WTC11 (cell line): ENCODE measurements at regions not wholly inside any gene's neighbourhood (a gene's known extent, or its start where the extent isn't known, plus 50 kb on each side); places are given as distances from the start of the nearest gene placed in this dataset.

Experiments used
- ETV6 ChIP-seq: sonication (generic); formaldehyde crosslinking; IDR thresholded peaks from 2 replicates; pipeline ENCODE4 v1.8.1; 2022; ENCODE audit warnings: mild to moderate bottlenecking, missing genetic modification reagents
- FOXJ3 ChIP-seq: sonication (generic); formaldehyde crosslinking; IDR thresholded peaks from 2 replicates; pipeline ENCODE4 v1.9.0; 2021; ENCODE audit warnings: missing genetic modification reagents, mild to moderate bottlenecking, borderline replicate concordance
- KAT7 ChIP-seq: sonication (generic); formaldehyde crosslinking; IDR thresholded peaks from 2 replicates; pipeline ENCODE4 v1.8.1; 2023; ENCODE audit warnings: missing genetic modification reagents, mild to moderate bottlenecking, borderline replicate concordance
- NR3C1 ChIP-seq: sonication (generic); formaldehyde crosslinking; conservative IDR thresholded peaks from 2 replicates; pipeline ENCODE4 v1.8.1; 2023; ENCODE audit warnings: low read depth, mild to moderate bottlenecking, missing genetic modification reagents
- RELA ChIP-seq: sonication (generic); formaldehyde crosslinking; IDR thresholded peaks from 2 replicates; pipeline ENCODE4 v1.8.1; 2022; ENCODE audit warnings: missing genetic modification reagents, mild to moderate bottlenecking, borderline replicate concordance
- SP1 ChIP-seq: sonication (generic); formaldehyde crosslinking; conservative IDR thresholded peaks from 2 replicates; pipeline ENCODE4 v1.8.1; 2022; ENCODE audit warnings: missing genetic modification reagents
- TEAD1 ChIP-seq: sonication (generic); formaldehyde crosslinking; IDR thresholded peaks from 2 replicates; pipeline ENCODE4 v1.8.0; 2022; ENCODE audit warnings: mild to moderate bottlenecking, missing genetic modification reagents
- ZNF423 ChIP-seq: fragments of 250-450 bp; sonication (Bioruptor Pico); IDR thresholded peaks from 2 replicates; pipeline ENCODE4 v2.1.2; 2022; ENCODE audit warnings: mild to moderate bottlenecking, moderate library complexity
- TF ChIP-seq, protein P1 (sequence below): fragments of 200-600 bp; IDR thresholded peaks from 2 replicates; pipeline ENCODE4 v1.8.0; 2022; ENCODE audit warnings: antibody characterized with exemption
- TF ChIP-seq, protein P2 (sequence below): sonication (generic); formaldehyde crosslinking; IDR thresholded peaks from 2 replicates; pipeline ENCODE4 v1.8.1; 2022; ENCODE audit warnings: mild to moderate bottlenecking, missing genetic modification reagents, moderate library complexity, borderline replicate concordance
- TF ChIP-seq, protein P3 (sequence below): sonication (generic); formaldehyde crosslinking; conservative IDR thresholded peaks from 2 replicates; pipeline ENCODE4 v1.8.1; 2023; ENCODE audit warnings: mild to moderate bottlenecking, low read depth, missing genetic modification reagents, moderate library complexity

DNA sequence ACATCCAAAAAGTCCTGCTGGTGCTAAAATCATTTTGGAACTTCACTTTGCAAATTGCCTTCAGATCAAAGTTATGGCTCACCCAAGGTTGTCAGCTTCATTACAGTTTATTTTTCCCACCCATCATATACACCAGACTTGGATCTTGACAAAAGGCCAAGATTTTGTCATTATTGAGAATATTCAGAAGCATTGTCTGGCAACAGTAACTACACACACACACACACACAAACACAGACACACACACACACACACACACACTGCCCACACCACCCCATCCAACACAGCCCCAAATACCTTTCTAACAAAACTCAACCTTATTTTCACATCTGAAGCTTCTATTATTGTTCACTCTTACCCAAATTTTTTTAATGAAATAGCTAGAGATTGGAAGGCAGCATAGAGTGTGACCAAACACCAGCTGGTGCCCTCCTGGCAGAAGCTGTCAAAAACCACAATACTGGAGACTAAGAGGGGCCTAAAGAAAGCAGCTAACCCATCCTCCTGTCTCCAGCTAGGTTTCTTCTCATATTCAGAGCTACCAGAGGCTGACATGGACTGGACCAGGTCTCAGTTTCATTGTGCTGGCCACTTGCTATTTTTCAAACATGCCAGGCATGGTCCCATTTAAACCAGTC lies 139.1 kb upstream of the ZC3H11B start:
- TF ChIP-seq, protein P1, sequence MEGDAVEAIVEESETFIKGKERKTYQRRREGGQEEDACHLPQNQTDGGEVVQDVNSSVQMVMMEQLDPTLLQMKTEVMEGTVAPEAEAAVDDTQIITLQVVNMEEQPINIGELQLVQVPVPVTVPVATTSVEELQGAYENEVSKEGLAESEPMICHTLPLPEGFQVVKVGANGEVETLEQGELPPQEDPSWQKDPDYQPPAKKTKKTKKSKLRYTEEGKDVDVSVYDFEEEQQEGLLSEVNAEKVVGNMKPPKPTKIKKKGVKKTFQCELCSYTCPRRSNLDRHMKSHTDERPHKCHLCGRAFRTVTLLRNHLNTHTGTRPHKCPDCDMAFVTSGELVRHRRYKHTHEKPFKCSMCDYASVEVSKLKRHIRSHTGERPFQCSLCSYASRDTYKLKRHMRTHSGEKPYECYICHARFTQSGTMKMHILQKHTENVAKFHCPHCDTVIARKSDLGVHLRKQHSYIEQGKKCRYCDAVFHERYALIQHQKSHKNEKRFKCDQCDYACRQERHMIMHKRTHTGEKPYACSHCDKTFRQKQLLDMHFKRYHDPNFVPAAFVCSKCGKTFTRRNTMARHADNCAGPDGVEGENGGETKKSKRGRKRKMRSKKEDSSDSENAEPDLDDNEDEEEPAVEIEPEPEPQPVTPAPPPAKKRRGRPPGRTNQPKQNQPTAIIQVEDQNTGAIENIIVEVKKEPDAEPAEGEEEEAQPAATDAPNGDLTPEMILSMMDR = no peak
- TF ChIP-seq, protein P2, sequence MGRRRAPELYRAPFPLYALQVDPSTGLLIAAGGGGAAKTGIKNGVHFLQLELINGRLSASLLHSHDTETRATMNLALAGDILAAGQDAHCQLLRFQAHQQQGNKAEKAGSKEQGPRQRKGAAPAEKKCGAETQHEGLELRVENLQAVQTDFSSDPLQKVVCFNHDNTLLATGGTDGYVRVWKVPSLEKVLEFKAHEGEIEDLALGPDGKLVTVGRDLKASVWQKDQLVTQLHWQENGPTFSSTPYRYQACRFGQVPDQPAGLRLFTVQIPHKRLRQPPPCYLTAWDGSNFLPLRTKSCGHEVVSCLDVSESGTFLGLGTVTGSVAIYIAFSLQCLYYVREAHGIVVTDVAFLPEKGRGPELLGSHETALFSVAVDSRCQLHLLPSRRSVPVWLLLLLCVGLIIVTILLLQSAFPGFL (CRISPR knock-in tag) = no peak
- TF ChIP-seq TEAD1 (CRISPR knock-in tag) (no peak), KAT7 (no peak), SP1 (CRISPR knock-in tag) (no peak), ETV6 (CRISPR knock-in tag) (no peak), RELA (no peak), NR3C1 (CRISPR knock-in tag) (no peak), ZNF423 (CRISPR knock-in tag) (no peak), FOXJ3 (CRISPR knock-in tag) (no peak)
- TF ChIP-seq, protein P3, sequence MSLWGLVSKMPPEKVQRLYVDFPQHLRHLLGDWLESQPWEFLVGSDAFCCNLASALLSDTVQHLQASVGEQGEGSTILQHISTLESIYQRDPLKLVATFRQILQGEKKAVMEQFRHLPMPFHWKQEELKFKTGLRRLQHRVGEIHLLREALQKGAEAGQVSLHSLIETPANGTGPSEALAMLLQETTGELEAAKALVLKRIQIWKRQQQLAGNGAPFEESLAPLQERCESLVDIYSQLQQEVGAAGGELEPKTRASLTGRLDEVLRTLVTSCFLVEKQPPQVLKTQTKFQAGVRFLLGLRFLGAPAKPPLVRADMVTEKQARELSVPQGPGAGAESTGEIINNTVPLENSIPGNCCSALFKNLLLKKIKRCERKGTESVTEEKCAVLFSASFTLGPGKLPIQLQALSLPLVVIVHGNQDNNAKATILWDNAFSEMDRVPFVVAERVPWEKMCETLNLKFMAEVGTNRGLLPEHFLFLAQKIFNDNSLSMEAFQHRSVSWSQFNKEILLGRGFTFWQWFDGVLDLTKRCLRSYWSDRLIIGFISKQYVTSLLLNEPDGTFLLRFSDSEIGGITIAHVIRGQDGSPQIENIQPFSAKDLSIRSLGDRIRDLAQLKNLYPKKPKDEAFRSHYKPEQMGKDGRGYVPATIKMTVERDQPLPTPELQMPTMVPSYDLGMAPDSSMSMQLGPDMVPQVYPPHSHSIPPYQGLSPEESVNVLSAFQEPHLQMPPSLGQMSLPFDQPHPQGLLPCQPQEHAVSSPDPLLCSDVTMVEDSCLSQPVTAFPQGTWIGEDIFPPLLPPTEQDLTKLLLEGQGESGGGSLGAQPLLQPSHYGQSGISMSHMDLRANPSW (CRISPR knock-in tag) = no peak
